ENCODE measurements at regions not wholly inside any gene's neighbourhood (a gene's known extent, or its start where the extent isn't known, plus 50 kb on each side); places are given as distances from the start of the nearest gene placed in this dataset.

DNA sequence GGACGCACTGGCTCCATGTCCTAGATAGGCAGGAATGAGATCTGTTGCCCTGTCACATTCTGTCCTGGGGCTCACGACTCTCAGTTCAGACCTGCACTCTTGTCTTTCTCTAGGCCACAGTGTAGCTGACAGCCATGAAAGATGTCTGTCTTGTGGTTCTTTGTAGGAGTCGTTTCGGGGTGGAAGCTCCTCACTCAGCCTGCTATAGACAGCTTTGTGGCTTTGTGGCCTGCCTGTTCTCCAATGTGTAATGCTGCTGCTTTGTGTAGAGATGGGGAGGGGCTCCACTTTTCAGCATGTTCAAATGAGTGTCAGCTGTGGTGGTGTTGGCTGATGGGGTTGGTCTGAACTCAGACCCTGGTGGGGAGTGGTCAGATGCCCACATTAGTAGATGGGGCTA lies 410.7 kb downstream of the ACTR3B start:
- Histone ChIP-seq H3K4me3 (ENCODE audit: insufficient read depth, low read depth, low read length) (no peak overlapping the region), H3K9me1 (ENCODE audit: insufficient read depth, low read length) (no peaks in the 10 kb centered on the region), H3K4me2 (ENCODE audit: low read depth, low read length) (no peak overlapping the region), H2BK20ac (ENCODE audit: low read depth, low read length) (no peak overlapping the region), H4K8ac (ENCODE audit: low read depth in 2 of 2, low read length in 2 of 2) (no peak overlapping the region), H3K4me1 (ENCODE audit: control insufficient read depth, insufficient read depth, low read length) (no peaks in the 10 kb centered on the region), H3K56ac (ENCODE audit: extremely low read depth, insufficient read depth, low read length) (no peak overlapping the region), H3K27me3 (ENCODE audit: control insufficient read depth, insufficient read depth, low read length) (no peaks in the 10 kb centered on the region), H3K14ac (replicated peaks; ENCODE audit: low read depth, low read length) (no peak overlapping the region), H4K5ac (ENCODE audit: low read depth, low read length) (no peak overlapping the region), H2BK15ac (ENCODE audit: low read depth, low read length) (no peak overlapping the region), H2AK5ac (ENCODE audit: low read depth, low read length) (no peak overlapping the region), H2AK9ac (replicated peaks; ENCODE audit: low read depth, low read length, poor library complexity) (no peak overlapping the region), H4K91ac (ENCODE audit: insufficient read depth, low read depth, low read length) (no peak overlapping the region), H2AFZ (replicated peaks; ENCODE audit: low read length, poor library complexity) (no peak overlapping the region), H4K20me1 (ENCODE audit: insufficient read depth, low read length) (no peaks in the 10 kb centered on the region), H3K9ac (ENCODE audit: low read depth, low read length) (no peak overlapping the region), H3K18ac (ENCODE audit: low read depth, low read length) (no peak overlapping the region), H3K23ac (ENCODE audit: low read depth, low read length) (no peak overlapping the region), H2BK120ac (ENCODE audit: low read depth, low read length) (no peak overlapping the region), H3K4ac (ENCODE audit: low read depth, low read length) (no peak overlapping the region), H2BK5ac (ENCODE audit: low read depth, low read length, poor library complexity, severe bottlenecking) (no peak overlapping the region), H3K27ac (ENCODE audit: insufficient read depth, low read length) (no peak overlapping the region), H3K9me3 (ENCODE audit: control insufficient read depth, insufficient read depth, low read length) (peaks cover 20% of the 10 kb centered on the region), H3K79me1 (ENCODE audit: low read depth in 1 of 2, low read length in 2 of 2) (no peaks in the 10 kb centered on the region), H3K36me3 (ENCODE audit: control insufficient read depth, insufficient read depth, low read length) (no peaks in the 10 kb centered on the region)
- in situ Hi-C loops (cut with MboI; ENCODE audit: low sequenced_read_pairs) (no loop called here), intact Hi-C loops (cut with micrococcal nuclease) (no loop called here), dilution Hi-C loops (cut with HindIII; ENCODE audit: low sequenced_read_pairs, unreplicated experiment) (no loop called here)
- DNase-seq = no peak
- no peak for ATAC-seq (ENCODE audit: low read depth)
- CTCF ChIA-PET = no interaction called here
- TF ChIP-seq CEBPB (IDR thresholded peaks at IDR 0.05; ENCODE audit: low read depth, low read length) (no peak), BHLHE40 (IDR thresholded peaks at IDR 0.05; ENCODE audit: low read depth, low read length) (no peak), CHD1 (IDR thresholded peaks at IDR 0.05; ENCODE audit: low read depth, low read length) (no peak), POLR2A (IDR thresholded peaks at IDR 0.05; ENCODE audit: low read depth, low read length) (no peak)
- TF ChIP-seq, protein P1, sequence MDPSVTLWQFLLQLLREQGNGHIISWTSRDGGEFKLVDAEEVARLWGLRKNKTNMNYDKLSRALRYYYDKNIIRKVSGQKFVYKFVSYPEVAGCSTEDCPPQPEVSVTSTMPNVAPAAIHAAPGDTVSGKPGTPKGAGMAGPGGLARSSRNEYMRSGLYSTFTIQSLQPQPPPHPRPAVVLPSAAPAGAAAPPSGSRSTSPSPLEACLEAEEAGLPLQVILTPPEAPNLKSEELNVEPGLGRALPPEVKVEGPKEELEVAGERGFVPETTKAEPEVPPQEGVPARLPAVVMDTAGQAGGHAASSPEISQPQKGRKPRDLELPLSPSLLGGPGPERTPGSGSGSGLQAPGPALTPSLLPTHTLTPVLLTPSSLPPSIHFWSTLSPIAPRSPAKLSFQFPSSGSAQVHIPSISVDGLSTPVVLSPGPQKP (IDR thresholded peaks at IDR 0.05; ENCODE audit: borderline replicate concordance, low read depth, low read length) = no peak
- TF ChIP-seq, protein P2, sequence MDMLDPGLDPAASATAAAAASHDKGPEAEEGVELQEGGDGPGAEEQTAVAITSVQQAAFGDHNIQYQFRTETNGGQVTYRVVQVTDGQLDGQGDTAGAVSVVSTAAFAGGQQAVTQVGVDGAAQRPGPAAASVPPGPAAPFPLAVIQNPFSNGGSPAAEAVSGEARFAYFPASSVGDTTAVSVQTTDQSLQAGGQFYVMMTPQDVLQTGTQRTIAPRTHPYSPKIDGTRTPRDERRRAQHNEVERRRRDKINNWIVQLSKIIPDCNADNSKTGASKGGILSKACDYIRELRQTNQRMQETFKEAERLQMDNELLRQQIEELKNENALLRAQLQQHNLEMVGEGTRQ (IDR thresholded peaks at IDR 0.05; ENCODE audit: low read depth, low read length) = no peak
- WGBS, 2 experiments (ENCODE audit: extremely low coverage in 2 of 2, insufficient read length in 1 of 2) = 33% methylated on average over 1 of the region's 4 CpGs; no CpG with 5 or more reads in 1 of the 2 experiments
- BruUV-seq (replicated peaks) = no TSS peak
- POLR2A ChIA-PET (ENCODE audit: unreplicated experiment) = no interaction called here
